LNCAP (cell line): ENCODE measurements at regions not wholly inside any gene's neighbourhood (a gene's known extent, or its start where the extent isn't known, plus 50 kb on each side); places are given as distances from the start of the nearest gene placed in this dataset.

Experiments used
- CTCF ChIP-seq: fragments of 450-650 bp; IDR thresholded peaks from 2 replicates; pipeline ENCODE4 v1.5.1; 2017; ENCODE audit warnings: mild to moderate bottlenecking

- TF ChIP-seq CTCF: no peak
Measured at GRCh38 chr3:188036375-188037194, 117.4 kb upstream of the LPP start.

GRCh38 chr3:188037195-188037718 lies 116.7 kb upstream of the LPP start:
- peak; percentile 72 for TF ChIP-seq CTCF

GRCh38 chr3:188037965-188038581 lies 115.9 kb upstream of the LPP start:
- no peak for TF ChIP-seq CTCF

GRCh38 chr3:188041193-188041592 lies 112.8 kb upstream of the LPP start:
- no peak for TF ChIP-seq CTCF

- no peak for TF ChIP-seq CTCF
Measured at GRCh38 chr3:188041895-188042294, 112.1 kb upstream of the LPP start.

GRCh38 chr3:188042466-188042865 lies 111.5 kb upstream of the LPP start:
- TF ChIP-seq CTCF: no peak

- TF ChIP-seq CTCF: no peak
Measured at GRCh38 chr3:188043891-188044290, 110.1 kb upstream of the LPP start.
